Caco-2 (cell line): ENCODE measurements at regions not wholly inside any gene's neighbourhood (a gene's known extent, or its start where the extent isn't known, plus 50 kb on each side); places are given as distances from the start of the nearest gene placed in this dataset.

ENCODE experiments used
- BruUV-seq: library from RNA; stranded (reverse); fragments of 400-500 nt; replicated peaks from 2 replicates; lab custom pipeline; 2021; lab: Mats Ljungman, UMichigan
- CTCF ChIA-PET: fragments of 300-600 bp; sonication (Branson Sonifier 250); formaldehyde crosslinking; loops from one replicate; lab custom pipeline; 2022; ENCODE audit warnings: antibody characterized with exemption; lab: Charles Lee
- POLR2A ChIA-PET: fragments of 300-600 bp; sonication (Branson Sonifier 250); formaldehyde crosslinking; loops from one replicate; lab custom pipeline; 2022; ENCODE audit warnings: antibody characterized with exemption; lab: Charles Lee
- DNase-seq, 2 experiments: peaks; one replicate each; pipeline versions ENCODE4 v3.0.0 to v3.0.0-alpha.2; 2020 to 2022
- H3K27me3 ChIP-seq: replicated peaks from 2 replicates; pipeline ENCODE4 v1.6.0; 2011; ENCODE audit warnings: low read length; ENCODE audit not compliant: control insufficient read depth, insufficient read depth
- H3K36me3 ChIP-seq: 2 replicates; pipeline ENCODE4 v1.5.1; 2011; ENCODE audit warnings: low read length; ENCODE audit not compliant: control insufficient read depth, insufficient read depth
- H3K4me1 ChIP-seq: fragments of 250-450 bp; sonication (Bioruptor Pico); 2 replicates; pipeline ENCODE4 v1.5.1; 2020; ENCODE audit warnings: mild to moderate bottlenecking
- H3K4me3 ChIP-seq: 2 replicates; pipeline ENCODE4 v1.5.1; 2011; ENCODE audit warnings: low read depth, mild to moderate bottlenecking, control low read depth, low read length
- H3K9me3 ChIP-seq: fragments of 250-450 bp; sonication (Bioruptor Pico); 2 replicates; pipeline ENCODE4 v1.5.1; 2020; ENCODE audit warnings: mild to moderate bottlenecking, moderate library complexity
- H3K27ac Mint-ChIP-seq: one replicate; pipeline ENCODE4 v1.8.0; 2022; ENCODE audit warnings: mixed read lengths; ENCODE audit not compliant: unreplicated experiment
- H3K27me3 Mint-ChIP-seq: one replicate; pipeline ENCODE4 v1.8.0; 2022; ENCODE audit warnings: mixed read lengths; ENCODE audit not compliant: insufficient read depth, unreplicated experiment
- H3K36me3 Mint-ChIP-seq: one replicate; pipeline ENCODE4 v1.8.0; 2022; ENCODE audit warnings: mild to moderate bottlenecking, mixed read lengths; ENCODE audit not compliant: insufficient read depth, unreplicated experiment
- H3K4me1 Mint-ChIP-seq: one replicate; pipeline ENCODE4 v1.8.0; 2022; ENCODE audit warnings: low read depth, mixed read lengths; ENCODE audit not compliant: unreplicated experiment
- H3K4me3 Mint-ChIP-seq: one replicate; pipeline ENCODE4 v1.8.0; 2022; ENCODE audit warnings: mild to moderate bottlenecking, moderate library complexity, mixed read lengths; ENCODE audit not compliant: unreplicated experiment
- H3K9me3 Mint-ChIP-seq: one replicate; pipeline ENCODE4 v1.8.0; 2022; ENCODE audit warnings: mixed read lengths; ENCODE audit not compliant: unreplicated experiment
- CTCF ChIP-seq, 2 experiments: fragments of 200-600 bp in 1 of 2; IDR thresholded peaks; 1 replicate in 1 of 2; 2 replicates in 1 of 2; pipeline versions ENCODE4 v1.5.1 to v1.8.0; 2011 to 2022; ENCODE audit warnings: antibody characterized with exemption in 1 of 2, control low read depth in 1 of 2, inconsistent platforms in 1 of 2, low read depth in 1 of 2, low read length in 1 of 2, mild to moderate bottlenecking in 1 of 2, moderate library complexity in 1 of 2; ENCODE audit not compliant: insufficient read depth in 1 of 2, severe bottlenecking in 1 of 2, unreplicated experiment in 1 of 2
- intact Hi-C: fragments of 100-400 bp; cut with micrococcal nuclease; formaldehyde crosslinking; loops from one replicate; pipeline ENCODE4 v1.10.0; 2022; ENCODE audit not compliant: unreplicated experiment

- no peaks in the 10 kb centered on the region; the same call in 1 of the 2 replicates for H3K4me1 ChIP-seq
- Mint-ChIP-seq H3K36me3 (no peaks in the 10 kb centered on the region), H3K9me3 (no peaks in the 10 kb centered on the region), H3K27ac (no peak overlapping the region), H3K4me1 (no peaks in the 10 kb centered on the region), H3K27me3 (peaks cover 7% of the 10 kb centered on the region), H3K4me3 (no peak overlapping the region)
- no peak overlapping the region for H3K4me3 ChIP-seq
- POLR2A ChIA-PET = no interaction called here
- CTCF ChIA-PET = interaction anchor here (0.6 to 1.0 kb wide), 2 partner anchors 22 to 365 kb away, joined by 3 to 5 read pairs; no protein-coding TSS in a partner anchor
- H3K27me3 ChIP-seq = no peaks in the 10 kb centered on the region
- intact Hi-C loops = no loop called here
- no peak for DNase-seq
- no TSS peak for BruUV-seq
- TF ChIP-seq CTCF (IDR thresholded peaks at IDR 0.05; ENCODE audit: insufficient read depth in 1 of 2, low read depth in 1 of 2, low read length in 1 of 2, severe bottlenecking in 1 of 2, unreplicated experiment in 1 of 2) = no peak
- H3K9me3 ChIP-seq = no peaks in the 10 kb centered on the region
- no peaks in the 10 kb centered on the region for H3K36me3 ChIP-seq
These were observed 115.8 kb upstream of the THY1 start for GRCh38 chr11:119538753-119539152.

GRCh38 chr11:119537306-119538253, 114.6 kb upstream of the THY1 start:
- Histone ChIP-seq H3K27me3 (no peaks in the 10 kb centered on the region), H3K9me3 (no peaks in the 10 kb centered on the region), H3K4me1 (no peaks in the 10 kb centered on the region; the same call in 1 of the 2 replicates), H3K4me3 (no peak overlapping the region), H3K36me3 (no peaks in the 10 kb centered on the region)
- ChIA-PET CTCF (interaction anchor here (1.0 kb wide), 1 partner anchor 23 kb away, joined by 3 read pairs; no protein-coding TSS in a partner anchor), POLR2A (no interaction called here)
- Mint-ChIP-seq H3K4me1 (no peaks in the 10 kb centered on the region), H3K9me3 (no peaks in the 10 kb centered on the region), H3K27me3 (peaks cover 7% of the 10 kb centered on the region), H3K36me3 (no peaks in the 10 kb centered on the region), H3K27ac (no peak overlapping the region), H3K4me3 (no peak overlapping the region)
- TF ChIP-seq CTCF (IDR thresholded peaks at IDR 0.05; ENCODE audit: insufficient read depth in 1 of 2, low read depth in 1 of 2, low read length in 1 of 2, severe bottlenecking in 1 of 2, unreplicated experiment in 1 of 2) = no peak
- intact Hi-C loops = no loop called here
- no TSS peak for BruUV-seq
- peak in 1 of 2 experiments; percentile 30 for DNase-seq

- H3K4me3 Mint-ChIP-seq = no peak overlapping the region
- CTCF ChIA-PET = no interaction called here
- BruUV-seq = no TSS peak
These were observed 113.8 kb upstream of the THY1 start for GRCh38 chr11:119536801-119537200.

More at GRCh38 chr11:119536801-119537200, 113.8 kb upstream of the THY1 start:
- Mint-ChIP-seq H3K36me3 (no peaks in the 10 kb centered on the region), H3K9me3 (no peaks in the 10 kb centered on the region), H3K27ac (no peak overlapping the region), H3K4me1 (no peaks in the 10 kb centered on the region), H3K27me3 (peaks cover 7% of the 10 kb centered on the region)
- Histone ChIP-seq H3K9me3 (no peaks in the 10 kb centered on the region), H3K36me3 (no peaks in the 10 kb centered on the region), H3K4me1 (no peaks in the 10 kb centered on the region; the same call in 1 of the 2 replicates), H3K27me3 (no peaks in the 10 kb centered on the region), H3K4me3 (no peak overlapping the region)
- peak in 1 of 2 experiments; percentile 23 for TF ChIP-seq CTCF (IDR thresholded peaks at IDR 0.05; ENCODE audit: insufficient read depth in 1 of 2, low read depth in 1 of 2, low read length in 1 of 2, severe bottlenecking in 1 of 2, unreplicated experiment in 1 of 2)
- POLR2A ChIA-PET = no interaction called here
- intact Hi-C loops = no loop called here
- peak in 1 of 2 experiments; percentile 30 for DNase-seq
